B cell (primary cell): ENCODE measurements at regions not wholly inside any gene's neighbourhood (a gene's known extent, or its start where the extent isn't known, plus 50 kb on each side); places are given as distances from the start of the nearest gene placed in this dataset.

Experiments used
- ATAC-seq: fragments of 200-7000 bp; cut with Tn5 transposase; one replicate; pipeline ENCODE4 v1.10.0; 2021; ENCODE audit warnings: low read depth, mild to moderate bottlenecking, moderate number of reproducible peaks, moderate library complexity
- CTCF ChIA-PET: fragments of 350-600 bp; sonication (Branson Sonifier 250); formaldehyde crosslinking; loops from one replicate; lab custom pipeline; 2021; ENCODE audit warnings: antibody characterized with exemption, inconsistent platforms; lab: Charles Lee
- POLR2A ChIA-PET: fragments of 350-600 bp; sonication (Branson Sonifier 250); formaldehyde crosslinking; loops from one replicate; lab custom pipeline; 2021; ENCODE audit warnings: antibody characterized with exemption; lab: Charles Lee
- DNase-seq: peaks from one replicate; pipeline ENCODE4 v3.0.0; 2013
- H2AFZ ChIP-seq: 2 replicates; pipeline ENCODE4 v1.6.1; 2012; ENCODE audit warnings: mild to moderate bottlenecking, low read depth, low read length; ENCODE audit not compliant: insufficient read depth, poor library complexity, severe bottlenecking
- H3K27ac ChIP-seq, 2 donors: 1 replicate in 1 of 2; 2 replicates in 1 of 2; pipeline ENCODE4 v1.5.1; 2012 to 2013; ENCODE audit warnings: low read length in 2 of 2, mild to moderate bottlenecking in 2 of 2, moderate library complexity in 1 of 2
- H3K27me3 ChIP-seq, 4 experiments: fragments of 200-600 bp in 1 of 4; sonication (generic) in 1 of 4; replicated peaks in 1 of 4; 1 replicate in 2 of 4; 2 replicates in 2 of 4; pipeline versions ENCODE4 v1.6.1 to v1.7.0; 2013 to 2016; ENCODE audit warnings: low read length in 3 of 4, mild to moderate bottlenecking in 2 of 4, mixed read lengths in 1 of 4, moderate library complexity in 1 of 4; ENCODE audit not compliant: insufficient read depth in 4 of 4, control insufficient read depth in 3 of 4; ENCODE audit errors: control extremely low read depth in 1 of 4
- H3K36me3 ChIP-seq, 2 experiments: replicated peaks in 1 of 2; 1 replicate in 1 of 2; 2 replicates in 1 of 2; pipeline versions ENCODE4 v1.6.1 to v1.7.1; 2013; ENCODE audit warnings: low read length in 1 of 2; ENCODE audit not compliant: insufficient read depth in 2 of 2, control insufficient read depth in 1 of 2; ENCODE audit errors: control extremely low read depth in 1 of 2, extremely low read depth in 1 of 2
- H3K4me1 ChIP-seq, 2 donors: fragments of 200-600 bp in 1 of 2; sonication (generic) in 1 of 2; 1 replicate in 1 of 2; 2 replicates in 1 of 2; pipeline versions ENCODE4 v1.5.1 to v1.6.1; 2013 to 2017; ENCODE audit warnings: low read length in 2 of 2; ENCODE audit not compliant: control insufficient read depth in 2 of 2, insufficient read depth in 2 of 2
- H3K4me2 ChIP-seq: replicated peaks from 2 replicates; pipeline ENCODE3; 2012; ENCODE audit warnings: mild to moderate bottlenecking, low read depth, low read length; ENCODE audit not compliant: poor library complexity, severe bottlenecking
- H3K4me3 ChIP-seq, 5 experiments: fragments of 200-600 bp in 1 of 5; sonication (generic) in 1 of 5; 1 replicate in 3 of 5; 2 replicates in 2 of 5; pipeline versions ENCODE4 v1.5.1 to v1.7.0; 2011 to 2016; ENCODE audit warnings: low read length in 4 of 5, mild to moderate bottlenecking in 4 of 5, low read depth in 2 of 5, control low read depth in 1 of 5, moderate library complexity in 1 of 5; ENCODE audit not compliant: insufficient read depth in 1 of 5; ENCODE audit errors: control extremely low read depth in 1 of 5, extremely low read depth in 1 of 5
- H3K79me2 ChIP-seq: fragments of 200-600 bp; sonication (generic); one replicate; pipeline ENCODE4 v1.6.0; 2016; ENCODE audit warnings: low read length; ENCODE audit not compliant: control insufficient read depth, insufficient read depth
- H3K9ac ChIP-seq: fragments of 200-600 bp; sonication (generic); 2 replicates; pipeline ENCODE4 v1.6.1; 2017; ENCODE audit warnings: mild to moderate bottlenecking, low read length, moderate library complexity
- H3K9me3 ChIP-seq, 3 donors: one replicate each; pipeline versions ENCODE4 v1.6.1 to v1.7.1; 2013; ENCODE audit warnings: low read length in 2 of 3; ENCODE audit not compliant: control insufficient read depth in 2 of 3, insufficient read depth in 1 of 3; ENCODE audit errors: control extremely low read depth in 1 of 3
- H4K20me1 ChIP-seq: 2 replicates; pipeline ENCODE4 v1.6.0; 2012; ENCODE audit warnings: mild to moderate bottlenecking, low read length; ENCODE audit not compliant: insufficient read depth, control insufficient read depth, poor library complexity, severe bottlenecking
- H3K27ac Mint-ChIP-seq: one replicate; pipeline ENCODE4 v1.8.0; 2021; ENCODE audit warnings: mixed read lengths
- H3K27me3 Mint-ChIP-seq: one replicate; pipeline ENCODE4 v1.8.0; 2021; ENCODE audit warnings: mixed read lengths
- H3K4me1 Mint-ChIP-seq: one replicate; pipeline ENCODE4 v1.8.0; 2021; ENCODE audit warnings: mixed read lengths
- H3K4me3 Mint-ChIP-seq: one replicate; pipeline ENCODE4 v1.8.0; 2021; ENCODE audit warnings: mixed read lengths
- H3K9me3 Mint-ChIP-seq: one replicate; pipeline ENCODE4 v1.8.0; 2022; ENCODE audit warnings: mixed read lengths; ENCODE audit not compliant: insufficient read depth
- CTCF ChIP-seq: fragments of 200-600 bp; IDR thresholded peaks from one replicate; pipeline ENCODE4 v1.8.0; 2022; ENCODE audit warnings: antibody characterized with exemption, mild to moderate bottlenecking
- EZH2 ChIP-seq: IDR thresholded peaks from 2 replicates; pipeline ENCODE4 v1.6.1; 2012; ENCODE audit warnings: borderline replicate concordance, low read depth, mild to moderate bottlenecking, moderate library complexity, low read length; ENCODE audit not compliant: insufficient read depth, poor library complexity, severe bottlenecking
- WGBS: methylation state at CpG from one replicate; pipeline ENCODE4 v1.1.5; 2013; ENCODE audit warnings: missing lambda C conversion rate; ENCODE audit not compliant: insufficient coverage; 5-methylcytosine and 5-hydroxymethylcytosine counted together
- intact Hi-C: fragments of 100-400 bp; cut with micrococcal nuclease; formaldehyde crosslinking; loops from one replicate; pipeline ENCODE4 v1.10.0; 2022

GRCh38 chr18:60892855-60893254 is 440.4 kb upstream of the CDH20 start:
- Histone ChIP-seq H3K27ac (no peak overlapping the region), H3K9ac (no peak overlapping the region), H3K4me3 (no peak overlapping the region), H4K20me1 (no peaks in the 10 kb centered on the region), H3K79me2 (no peaks in the 10 kb centered on the region), H3K9me3 (peaks cover 0 to 1% (median 0%) of the 10 kb centered on the region in 3 donors), H3K36me3 (no peaks in the 10 kb centered on the region), H3K4me1 (no peaks in the 10 kb centered on the region), H3K4me2 (no peak overlapping the region), H2AFZ (no peak overlapping the region), H3K27me3 (no peaks in the 10 kb centered on the region)
- POLR2A ChIA-PET: no interaction called here
- H3K27ac Mint-ChIP-seq: no peak overlapping the region
- intact Hi-C loops: no loop called here
- CTCF ChIA-PET: no interaction called here
- no peak for ATAC-seq
- H3K4me1 Mint-ChIP-seq: no peaks in the 10 kb centered on the region
- no peaks in the 10 kb centered on the region for H3K27me3 Mint-ChIP-seq
- peaks cover 3% of the 10 kb centered on the region for H3K9me3 Mint-ChIP-seq
- TF ChIP-seq CTCF: no peak
- WGBS: 66% methylated on average over 2 of the region's 3 CpGs
- no peak overlapping the region for H3K4me3 Mint-ChIP-seq
- DNase-seq: no peak

GRCh38 chr18:60893355-60894097 is 439.7 kb upstream of the CDH20 start:
- peaks cover 0 to 1% (median 0%) of the 10 kb centered on the region in 3 donors for H3K9me3 ChIP-seq
- H2AFZ ChIP-seq: no peak overlapping the region
- no peaks in the 10 kb centered on the region for H3K4me1 ChIP-seq
- H3K36me3 ChIP-seq: no peaks in the 10 kb centered on the region
- 100% methylated on average over 2 of the region's 6 CpGs for WGBS
- no peak for ATAC-seq
- Mint-ChIP-seq H3K27me3 (no peaks in the 10 kb centered on the region), H3K27ac (no peak overlapping the region), H3K9me3 (peaks cover 3% of the 10 kb centered on the region), H3K4me1 (no peaks in the 10 kb centered on the region), H3K4me3 (no peak overlapping the region)
- intact Hi-C loops: no loop called here
- no peaks in the 10 kb centered on the region for H3K27me3 ChIP-seq
- no peaks in the 10 kb centered on the region for H3K79me2 ChIP-seq
- H3K4me3 ChIP-seq: no peak overlapping the region
- ChIA-PET POLR2A (no interaction called here), CTCF (no interaction called here)
- TF ChIP-seq EZH2: no peak
- no peak for TF ChIP-seq CTCF
- no peak for DNase-seq
- no peaks in the 10 kb centered on the region for H4K20me1 ChIP-seq
- no peak overlapping the region for H3K27ac ChIP-seq
- no peak overlapping the region for H3K9ac ChIP-seq
- no peak overlapping the region for H3K4me2 ChIP-seq
